ENCODE measurements at regions not wholly inside any gene's neighbourhood (a gene's known extent, or its start where the extent isn't known, plus 50 kb on each side); places are given as distances from the start of the nearest gene placed in this dataset.

- FAIRE-seq (no peak), DNase-seq (ENCODE audit: insufficient read length, low spot score) (no peak)
Measured at GRCh38 chr18:55869556-55870501, 281.8 kb upstream of the TCF4 start.

DNA sequence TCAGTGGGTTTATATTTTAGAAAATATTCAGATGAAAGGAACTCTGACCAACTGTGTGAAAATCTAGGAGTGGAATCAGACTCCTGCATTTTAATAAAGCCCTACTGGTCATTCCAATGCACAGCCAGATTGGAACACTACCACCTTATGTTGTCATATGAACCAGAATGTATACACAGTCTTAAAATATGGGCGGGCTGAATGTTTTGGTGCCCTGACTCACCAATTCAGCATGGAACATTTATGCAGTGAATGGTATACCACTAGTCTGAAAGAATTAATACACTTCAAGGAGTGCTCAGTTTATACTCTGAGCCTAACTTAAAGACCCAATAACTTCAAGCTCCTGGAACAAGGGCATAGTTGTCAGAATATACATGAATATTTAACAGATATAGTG lies 280.9 kb upstream of the TCF4 start:
- DNase-seq (ENCODE audit: insufficient read length, low spot score): no peak
- no peak for FAIRE-seq

GRCh38 chr18:55866886-55867285 lies 278.9 kb upstream of the TCF4 start:
- DNase-seq (ENCODE audit: insufficient read length, low spot score): no peak
- FAIRE-seq: no peak

GRCh38 chr18:55866006-55866405 lies 278.0 kb upstream of the TCF4 start:
- DNase-seq (ENCODE audit: insufficient read length, low spot score): no peak
- no peak for FAIRE-seq

DNA sequence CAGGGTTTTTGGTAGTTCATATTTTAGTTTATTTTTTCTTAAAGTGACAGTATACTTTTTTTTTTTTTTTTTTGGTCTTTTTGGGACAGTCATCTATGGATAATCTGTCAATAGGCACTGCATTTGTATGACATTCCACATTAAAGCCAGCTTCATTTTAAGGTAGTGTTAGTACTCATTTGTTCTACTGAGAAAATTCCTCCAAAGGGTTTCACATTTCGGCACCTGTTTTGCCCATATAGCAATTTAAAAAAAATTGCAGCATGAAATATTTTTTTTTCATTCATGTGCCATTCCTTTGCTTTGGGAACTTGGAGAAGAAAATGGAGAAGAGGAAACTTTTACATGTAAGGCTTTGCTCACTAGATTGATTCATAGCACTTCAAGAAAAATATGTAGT lies 276.3 kb upstream of the TCF4 start:
- no peak for DNase-seq (ENCODE audit: insufficient read length, low spot score)
- no peak for FAIRE-seq

DNA sequence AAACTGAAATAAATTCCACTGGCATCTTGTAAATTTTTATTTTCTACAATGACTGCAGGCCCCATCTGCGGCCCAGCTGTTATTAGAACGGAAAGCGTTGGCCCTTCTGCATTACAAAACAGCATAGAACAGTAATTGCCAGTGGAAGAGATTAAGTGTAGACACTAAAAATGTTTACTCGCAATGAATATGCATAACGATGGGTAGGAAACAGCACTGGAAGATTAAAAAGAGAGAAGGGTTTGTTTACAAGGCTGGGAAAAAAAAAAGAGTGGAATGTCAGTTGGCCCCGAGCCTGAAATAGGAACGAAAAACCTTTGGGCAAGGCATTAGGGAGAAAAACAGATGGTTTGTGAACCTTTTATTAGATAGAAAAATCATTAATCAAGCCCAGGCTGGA lies 275.9 kb upstream of the TCF4 start:
- no peak for DNase-seq (ENCODE audit: insufficient read length, low spot score)
- no peak for FAIRE-seq

DNA sequence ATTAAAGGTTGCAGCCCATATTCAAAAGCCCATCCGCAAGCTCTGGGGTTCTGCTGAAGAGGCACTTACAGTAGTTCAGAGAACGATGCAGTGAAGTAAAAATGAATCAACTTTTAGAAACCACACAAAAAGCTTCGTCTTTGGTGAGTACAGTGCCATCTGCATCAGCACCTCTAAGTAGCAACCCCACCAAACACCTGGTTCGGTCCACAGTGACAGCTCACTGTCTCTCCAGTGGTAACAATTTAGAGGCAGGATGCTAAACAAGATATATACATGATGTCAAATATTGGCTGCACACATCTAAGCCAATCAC lies 275.4 kb upstream of the TCF4 start:
- no peak for FAIRE-seq
- no peak for DNase-seq (ENCODE audit: insufficient read length, low spot score)

DNA sequence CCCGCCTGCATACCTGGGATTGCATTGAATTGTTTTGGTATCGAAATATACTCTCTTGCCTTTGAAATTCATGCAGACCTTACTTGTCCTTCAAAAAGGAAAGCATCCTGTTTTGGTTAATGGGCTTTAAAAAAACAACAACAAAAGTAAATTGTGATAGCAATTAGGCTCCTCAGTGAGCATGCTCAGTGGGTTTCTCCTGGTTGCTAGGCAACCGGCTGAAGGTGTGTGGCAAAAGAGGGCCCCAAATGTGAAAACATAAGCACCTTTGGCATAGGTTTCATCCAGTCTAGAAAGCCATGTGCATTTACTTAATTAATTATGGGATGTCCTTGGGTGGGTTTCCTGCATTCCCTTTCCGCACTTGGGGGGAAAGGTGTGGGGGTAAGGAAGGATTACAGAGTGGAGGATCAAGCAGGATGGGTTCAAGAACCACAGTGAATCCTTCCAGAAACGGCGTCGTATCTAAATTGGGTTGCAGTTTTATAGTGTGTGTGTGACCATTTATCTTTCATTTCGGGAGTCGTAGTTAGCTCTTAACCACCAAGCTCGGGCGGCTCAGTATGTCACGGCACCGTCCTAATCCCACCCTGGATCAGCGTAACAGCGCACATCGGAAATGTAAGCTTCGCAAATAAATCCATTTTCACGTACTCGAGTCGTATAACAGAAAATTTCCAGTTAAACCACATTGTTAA lies 274.9 kb upstream of the TCF4 start:
- FAIRE-seq (no peak), DNase-seq (ENCODE audit: insufficient read length, low spot score) (no peak)

DNA sequence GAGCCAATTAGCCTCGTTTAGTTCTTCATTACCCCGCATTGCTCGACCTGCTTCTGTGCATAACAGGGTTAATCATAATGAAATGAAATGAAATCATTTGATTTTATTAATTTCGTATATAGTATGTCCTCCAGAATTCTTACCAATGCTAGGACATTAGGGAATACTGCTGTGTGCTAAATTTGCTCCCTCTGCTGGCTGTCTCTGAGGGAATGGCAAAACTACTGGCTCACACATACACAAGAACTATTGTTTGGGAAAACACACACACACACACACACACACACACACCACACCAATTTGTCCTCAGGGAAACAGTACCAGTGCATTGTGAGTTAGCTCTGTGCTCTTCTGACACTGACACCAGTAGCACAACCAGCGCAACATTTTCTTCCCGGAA lies 273.3 kb upstream of the TCF4 start:
- FAIRE-seq (no peak), DNase-seq (ENCODE audit: insufficient read length, low spot score) (no peak)

GRCh38 chr18:55858661-55859515 lies 270.9 kb upstream of the TCF4 start:
- FAIRE-seq (no peak), DNase-seq (ENCODE audit: insufficient read length, low spot score) (no peak)

- no peak for FAIRE-seq
Measured at GRCh38 chr18:55857956-55858355, 270.0 kb upstream of the TCF4 start.

DNA sequence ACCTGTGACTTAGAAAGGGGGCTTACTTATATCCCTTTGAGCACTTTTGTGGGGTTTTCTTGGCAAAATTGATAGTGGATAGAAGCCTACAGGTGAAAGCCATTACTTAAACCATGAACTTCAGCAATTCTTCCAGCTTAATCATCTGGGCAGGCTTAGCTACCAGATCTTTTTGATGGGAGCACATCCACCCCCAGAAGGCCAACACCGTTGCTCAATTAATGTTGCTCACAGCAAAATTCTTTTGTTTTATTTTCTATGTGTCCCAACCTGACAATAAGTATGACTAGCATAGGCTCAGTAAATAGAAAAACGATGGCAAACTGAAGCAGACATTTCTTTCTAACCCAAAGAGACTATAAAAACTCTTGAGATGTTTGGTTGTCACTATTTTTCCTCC lies 269.4 kb upstream of the TCF4 start:
- no peak for FAIRE-seq
- no peak for DNase-seq (ENCODE audit: insufficient read length, low spot score)

More at GRCh38 chr18:55857956-55858355, 270.0 kb upstream of the TCF4 start:
- DNase-seq (ENCODE audit: insufficient read length, low spot score): no peak

- DNase-seq (ENCODE audit: insufficient read length, low spot score) (no peak), FAIRE-seq (no peak)
Measured at GRCh38 chr18:55856679-55857078, 268.7 kb upstream of the TCF4 start.

DNA sequence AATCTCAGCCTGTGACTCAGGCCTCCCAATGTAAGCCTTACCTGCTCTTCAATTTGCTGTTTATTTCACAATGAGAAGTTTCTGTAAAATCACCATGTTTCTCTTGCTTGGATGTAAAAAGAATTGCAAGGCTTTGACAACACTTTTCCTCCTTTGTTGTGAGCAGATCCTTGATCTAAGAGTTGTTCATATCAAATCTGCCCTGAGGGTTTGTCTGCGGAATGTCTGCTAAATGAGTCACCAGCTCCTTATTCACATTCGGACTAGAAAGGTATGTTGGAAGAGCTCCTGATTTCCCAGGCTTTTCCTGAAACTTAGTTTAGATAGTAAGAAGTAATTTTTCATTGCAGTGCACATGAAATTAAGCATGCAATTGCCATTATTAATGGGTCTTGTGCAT lies 268.2 kb upstream of the TCF4 start:
- peak; percentile 50 for DNase-seq (ENCODE audit: insufficient read length, low spot score)

DNA sequence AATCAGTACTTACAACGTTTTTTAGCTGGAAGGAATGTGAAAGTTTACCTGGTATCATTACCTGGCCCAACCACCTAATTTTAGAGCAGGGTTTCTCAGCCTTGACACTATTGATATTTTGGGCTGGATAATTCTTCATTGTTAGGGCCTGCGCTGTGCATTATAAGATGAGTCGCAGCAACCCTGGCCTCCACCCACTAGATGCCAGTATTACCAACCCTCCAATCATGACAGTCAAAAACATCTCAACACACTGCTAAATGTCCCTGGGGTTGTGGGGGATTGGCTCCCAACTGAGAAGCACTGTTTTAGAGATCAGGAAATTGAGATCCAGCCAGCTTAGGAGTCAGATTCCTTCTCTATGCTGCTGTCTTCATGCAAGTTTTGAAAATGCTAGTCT lies 265.3 kb upstream of the TCF4 start:
- FAIRE-seq: no peak
- DNase-seq (ENCODE audit: insufficient read length, low spot score): no peak

More for the DNA sequence above, 268.2 kb upstream of the TCF4 start:
- FAIRE-seq: no peak

GRCh38 chr18:55850904-55851303 lies 262.9 kb upstream of the TCF4 start:
- DNase-seq (ENCODE audit: insufficient read length, low spot score) (no peak), FAIRE-seq (no peak)

DNA sequence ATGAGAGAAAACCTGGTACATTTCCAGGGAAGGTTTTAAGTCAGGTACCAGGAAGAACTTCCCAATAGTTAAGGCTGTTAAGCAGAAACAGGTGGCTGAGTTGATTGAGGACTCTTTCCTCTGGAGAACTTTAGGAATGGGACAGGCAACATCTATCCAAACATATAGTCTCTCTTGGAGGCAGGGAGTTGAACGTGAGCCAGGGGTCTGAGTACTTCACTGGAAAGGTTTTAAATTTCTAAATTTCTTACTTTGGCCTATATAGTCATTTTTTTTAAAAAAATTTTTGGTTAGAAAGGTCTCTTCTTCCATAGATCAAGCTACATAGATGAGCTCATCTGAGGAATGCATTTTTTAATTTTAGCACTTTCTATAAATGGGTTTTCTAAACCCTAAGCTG lies 261.4 kb upstream of the TCF4 start:
- no peak for DNase-seq (ENCODE audit: insufficient read length, low spot score)
- no peak for FAIRE-seq

DNA sequence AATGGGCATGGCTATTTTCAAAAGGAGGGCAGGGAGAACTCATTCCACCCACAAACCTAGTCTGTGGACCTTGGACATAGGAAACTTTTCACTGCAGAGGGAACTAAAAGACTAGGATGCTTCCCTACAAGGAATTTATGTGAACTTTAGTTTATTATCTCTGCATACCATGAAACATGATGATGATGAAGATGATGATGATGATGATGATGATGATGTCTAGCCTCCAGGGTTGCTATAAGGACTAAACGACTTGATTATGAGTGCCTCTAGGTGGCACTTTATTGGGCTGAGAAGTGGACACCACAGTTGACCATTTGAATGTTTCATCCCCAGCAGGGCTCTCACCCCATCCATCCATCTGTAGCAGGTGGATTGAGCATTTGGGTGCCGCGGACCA lies 260.0 kb upstream of the TCF4 start:
- FAIRE-seq (no peak), DNase-seq (ENCODE audit: insufficient read length, low spot score) (no peak)

GRCh38 chr18:55845221-55845620 lies 257.2 kb upstream of the TCF4 start:
- FAIRE-seq: no peak
- no peak for DNase-seq (ENCODE audit: insufficient read length, low spot score)

DNA sequence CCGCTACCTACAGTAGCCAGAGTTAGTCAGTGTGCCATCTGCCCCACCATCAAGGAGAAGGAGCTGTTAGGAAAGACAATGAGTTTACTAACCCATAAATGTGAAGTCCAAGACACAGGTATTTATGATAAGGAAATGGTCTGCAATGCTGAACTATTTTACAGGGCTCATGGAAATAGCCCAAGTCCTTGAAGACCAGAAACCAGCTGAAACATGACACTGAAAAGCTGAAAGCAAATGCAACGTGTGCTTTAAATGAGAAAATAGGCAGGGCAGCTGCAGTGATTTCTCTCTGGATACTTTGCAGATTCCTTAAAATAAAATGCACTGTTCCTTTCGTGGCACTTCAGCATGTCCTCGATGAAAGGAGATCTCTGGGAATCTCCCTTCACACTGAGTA lies 256.4 kb upstream of the TCF4 start:
- DNase-seq (ENCODE audit: insufficient read length, low spot score): no peak
- FAIRE-seq: no peak

- FAIRE-seq (no peak), DNase-seq (ENCODE audit: insufficient read length, low spot score) (no peak)
Measured at GRCh38 chr18:55841314-55841713, 253.3 kb upstream of the TCF4 start.

Data from HTR-8/SVneo (cell line).